Lower leg skin (tissue), 3 donors: ENCODE measurements at regions not wholly inside any gene's neighbourhood (a gene's known extent, or its start where the extent isn't known, plus 50 kb on each side); places are given as distances from the start of the nearest gene placed in this dataset.

ENCODE experiments used
- CTCF ChIP-seq, 3 donors: fragments of 450-650 bp; IDR thresholded peaks; one replicate each; pipeline ENCODE4 v1.5.1; 2016; ENCODE audit warnings: antibody characterized with exemption in 3 of 3, mild to moderate bottlenecking in 3 of 3, moderate library complexity in 2 of 3
- POLR2A ChIP-seq, 2 donors: fragments of 450-650 bp; IDR thresholded peaks; one replicate each; pipeline ENCODE4 v1.6.1; 2016 to 2017; ENCODE audit warnings: antibody characterized with exemption in 2 of 2, mild to moderate bottlenecking in 1 of 2, moderate library complexity in 1 of 2

- TF ChIP-seq CTCF (IDR thresholded peaks at IDR 0.05) (no peak), POLR2A (IDR thresholded peaks at IDR 0.05) (no peak)
Observed at GRCh38 chr20:56706867-56707360, 77.8 kb downstream of the TFAP2C start.
